ENCODE measurements at regions not wholly inside any gene's neighbourhood (a gene's known extent, or its start where the extent isn't known, plus 50 kb on each side); places are given as distances from the start of the nearest gene placed in this dataset.

DNA sequence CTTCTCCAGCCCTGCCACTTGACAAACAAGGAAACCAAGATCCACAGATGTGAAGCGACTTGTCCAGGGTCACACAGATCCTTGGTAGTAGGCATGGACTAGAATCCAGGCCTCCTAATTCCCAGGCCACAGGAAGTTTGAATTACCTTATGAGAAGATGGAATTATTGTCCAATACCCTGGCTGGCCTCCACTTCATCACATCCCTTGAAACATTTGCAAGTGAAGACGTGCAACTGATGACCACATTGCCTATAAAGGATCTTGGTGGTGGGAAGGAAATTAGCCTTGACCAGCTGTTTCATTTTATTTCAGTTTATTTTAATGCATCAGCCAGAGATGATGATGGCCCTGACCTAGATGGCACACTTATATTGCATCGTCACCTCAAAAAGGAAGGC is 165.8 kb upstream of the CAMK1G start:
- no peak overlapping the region for H3K27ac ChIP-seq
- TF ChIP-seq, protein P1, sequence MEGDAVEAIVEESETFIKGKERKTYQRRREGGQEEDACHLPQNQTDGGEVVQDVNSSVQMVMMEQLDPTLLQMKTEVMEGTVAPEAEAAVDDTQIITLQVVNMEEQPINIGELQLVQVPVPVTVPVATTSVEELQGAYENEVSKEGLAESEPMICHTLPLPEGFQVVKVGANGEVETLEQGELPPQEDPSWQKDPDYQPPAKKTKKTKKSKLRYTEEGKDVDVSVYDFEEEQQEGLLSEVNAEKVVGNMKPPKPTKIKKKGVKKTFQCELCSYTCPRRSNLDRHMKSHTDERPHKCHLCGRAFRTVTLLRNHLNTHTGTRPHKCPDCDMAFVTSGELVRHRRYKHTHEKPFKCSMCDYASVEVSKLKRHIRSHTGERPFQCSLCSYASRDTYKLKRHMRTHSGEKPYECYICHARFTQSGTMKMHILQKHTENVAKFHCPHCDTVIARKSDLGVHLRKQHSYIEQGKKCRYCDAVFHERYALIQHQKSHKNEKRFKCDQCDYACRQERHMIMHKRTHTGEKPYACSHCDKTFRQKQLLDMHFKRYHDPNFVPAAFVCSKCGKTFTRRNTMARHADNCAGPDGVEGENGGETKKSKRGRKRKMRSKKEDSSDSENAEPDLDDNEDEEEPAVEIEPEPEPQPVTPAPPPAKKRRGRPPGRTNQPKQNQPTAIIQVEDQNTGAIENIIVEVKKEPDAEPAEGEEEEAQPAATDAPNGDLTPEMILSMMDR (IDR thresholded peaks at IDR 0.05): no peak
- TF ChIP-seq ZFX (IDR thresholded peaks at IDR 0.05; ENCODE audit: borderline replicate concordance): no peak

DNA sequence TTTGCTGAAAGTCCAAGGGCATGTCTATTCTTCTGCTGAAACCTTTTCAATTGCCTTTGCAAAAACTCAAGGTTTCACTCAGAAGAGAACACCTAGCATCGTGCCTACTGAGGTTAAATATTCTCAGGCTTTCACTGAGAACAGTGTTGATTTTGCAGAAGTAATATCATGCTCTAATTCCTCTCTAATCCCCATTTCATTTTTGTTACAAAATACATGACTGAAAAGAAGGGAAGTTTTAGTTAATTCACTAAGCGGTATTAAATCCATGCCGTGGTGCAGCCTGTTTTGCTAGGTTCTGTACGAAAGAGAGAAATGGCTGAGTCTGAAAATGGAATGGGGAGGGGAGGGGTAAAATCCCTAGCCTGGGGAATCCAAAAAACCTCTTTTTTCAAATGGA is 163.2 kb upstream of the CAMK1G start:
- TF ChIP-seq ZFX (IDR thresholded peaks at IDR 0.05; ENCODE audit: borderline replicate concordance): no peak
- TF ChIP-seq, protein P1 (IDR thresholded peaks at IDR 0.05): no peak
- no peak overlapping the region for H3K27ac ChIP-seq

DNA sequence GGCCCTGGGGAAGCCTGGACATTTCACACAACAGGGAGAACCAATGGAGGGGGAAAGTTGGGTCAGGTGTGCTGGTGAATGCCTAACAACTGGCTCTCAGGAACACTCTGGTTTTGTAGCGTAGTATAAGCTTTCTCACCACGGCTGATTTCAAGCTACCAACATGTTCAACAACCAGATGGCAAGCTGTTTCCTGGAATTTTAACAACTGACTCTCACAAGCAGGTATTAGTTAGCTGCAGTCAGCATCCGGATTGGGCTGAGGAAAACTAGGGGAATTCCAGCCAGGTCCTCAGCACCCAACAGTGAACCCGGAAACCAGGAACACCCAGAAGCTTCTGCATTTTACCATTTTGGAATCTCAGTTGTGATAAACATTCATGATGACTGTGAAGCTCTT is 162.3 kb upstream of the CAMK1G start:
- TF ChIP-seq, protein P1 (IDR thresholded peaks at IDR 0.05): no peak
- no peak for TF ChIP-seq ZFX (IDR thresholded peaks at IDR 0.05; ENCODE audit: borderline replicate concordance)
- H3K27ac ChIP-seq: no peak overlapping the region

DNA sequence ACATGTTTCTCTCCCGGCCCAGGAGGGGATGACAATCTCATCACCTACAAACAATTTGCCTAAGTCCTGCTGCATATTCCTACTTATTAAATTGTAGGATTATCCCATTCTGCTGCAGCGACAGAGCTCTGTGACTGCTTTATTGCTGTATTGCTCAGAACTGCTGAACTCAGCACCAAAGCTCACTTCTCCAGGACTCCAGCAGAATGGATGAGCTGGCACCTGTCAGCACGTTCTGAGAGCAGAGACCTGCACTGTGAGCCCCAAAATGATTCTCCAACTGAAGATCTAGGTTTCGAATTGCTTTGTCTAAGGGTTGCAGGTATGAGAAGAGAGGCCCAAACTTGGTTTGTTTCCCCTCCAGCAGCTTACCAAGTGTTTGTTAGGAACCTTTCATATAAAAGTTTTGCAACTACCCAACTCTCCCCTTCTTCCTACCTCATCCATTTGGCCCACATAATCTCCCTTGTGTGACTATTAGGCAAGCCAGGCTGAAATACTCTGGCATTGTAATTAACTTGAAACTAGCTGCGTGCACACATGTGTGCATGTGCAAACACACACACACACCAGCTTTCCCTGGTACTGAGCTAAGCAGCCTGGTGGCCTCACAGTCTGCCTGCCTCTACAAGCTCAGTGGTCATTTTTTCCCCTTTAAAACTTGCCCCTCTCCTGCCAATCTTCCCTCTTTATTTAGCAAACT is 161.4 kb upstream of the CAMK1G start:
- TF ChIP-seq, protein P1 (IDR thresholded peaks at IDR 0.05): no peak
- no peak for TF ChIP-seq ZFX (IDR thresholded peaks at IDR 0.05; ENCODE audit: borderline replicate concordance)
- H3K27ac ChIP-seq: no peak overlapping the region

DNA sequence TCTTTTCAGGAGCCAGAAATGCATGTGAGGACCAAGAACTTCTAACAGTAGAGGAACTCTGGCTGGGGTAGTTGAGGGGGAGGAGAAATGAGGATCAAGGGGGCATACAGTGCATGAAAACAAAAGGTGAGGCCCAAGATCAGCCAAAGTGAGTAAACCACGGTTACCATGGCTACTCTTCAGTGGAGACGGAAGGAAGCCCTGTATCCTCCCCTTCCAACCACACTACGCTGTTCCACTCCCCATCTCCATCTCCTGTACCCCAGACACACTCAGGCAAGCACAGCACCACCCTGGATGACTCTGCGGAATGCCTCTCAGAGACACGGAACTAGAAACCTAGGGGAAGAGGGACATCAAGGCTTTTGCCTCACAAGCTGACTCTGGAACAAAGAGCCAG is 157.6 kb upstream of the CAMK1G start:
- H3K27ac ChIP-seq: no peak overlapping the region
- TF ChIP-seq, protein P1 (IDR thresholded peaks at IDR 0.05): no peak
- no peak for TF ChIP-seq ZFX (IDR thresholded peaks at IDR 0.05; ENCODE audit: borderline replicate concordance)

DNA sequence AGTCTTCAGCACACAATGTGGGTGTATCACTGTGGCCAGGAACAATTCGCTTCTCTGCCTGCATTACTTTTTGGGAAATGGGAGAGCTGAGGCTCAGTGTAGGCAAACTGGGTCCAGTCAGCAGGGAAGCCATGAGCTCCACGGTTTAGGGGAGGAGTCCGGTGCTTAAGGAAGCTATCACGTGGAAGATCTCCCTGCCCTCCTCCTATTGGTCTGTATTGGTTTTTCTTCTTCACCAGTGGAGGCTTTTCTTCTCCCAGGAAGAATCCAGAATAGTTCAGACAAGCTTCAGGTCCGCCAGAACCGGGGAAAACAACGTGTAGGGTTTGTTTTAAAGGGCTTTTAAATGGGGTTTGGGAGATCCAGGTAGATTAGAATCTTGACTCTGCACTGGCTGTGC is 156.2 kb upstream of the CAMK1G start:
- no peak overlapping the region for H3K27ac ChIP-seq
- TF ChIP-seq ZFX (IDR thresholded peaks at IDR 0.05; ENCODE audit: borderline replicate concordance): no peak
- TF ChIP-seq, protein P1 (IDR thresholded peaks at IDR 0.05): no peak

DNA sequence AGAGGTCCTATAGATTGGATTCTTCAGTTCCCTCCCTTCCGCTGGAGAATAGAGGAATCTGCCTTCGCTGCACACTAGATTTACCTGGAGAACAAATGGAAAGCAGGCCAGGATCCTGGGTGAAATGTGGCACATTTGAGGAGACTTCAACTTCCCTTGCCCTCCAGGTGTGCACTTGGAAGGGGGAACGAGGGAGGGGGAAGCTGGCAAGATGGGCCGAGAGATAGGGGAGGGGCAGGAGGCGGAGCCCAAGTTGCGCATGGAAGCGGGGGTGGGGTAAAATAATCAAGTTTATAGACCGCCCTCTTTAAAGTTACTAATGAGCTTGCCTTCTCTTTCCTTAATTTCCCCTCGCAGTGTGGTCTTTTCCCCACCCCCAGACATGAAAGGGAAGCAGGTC is 155.7 kb upstream of the CAMK1G start:
- H3K27ac ChIP-seq: no peak overlapping the region
- no peak for TF ChIP-seq ZFX (IDR thresholded peaks at IDR 0.05; ENCODE audit: borderline replicate concordance)
- TF ChIP-seq, protein P1 (IDR thresholded peaks at IDR 0.05): no peak
